DND-41 (cell line): ENCODE measurements at regions not wholly inside any gene's neighbourhood (a gene's known extent, or its start where the extent isn't known, plus 50 kb on each side); places are given as distances from the start of the nearest gene placed in this dataset.

Source experiments
- ATAC-seq: fragments of 200-7000 bp; cut with Tn5 transposase; 3 replicates; pipeline ENCODE4 v1.9.1; 2021; ENCODE audit warnings: low read depth; ENCODE audit not compliant: insufficient read depth
- DNase-seq: peaks from one replicate; pipeline ENCODE4 v3.0.0-alpha.2; 2020
- H2AFZ ChIP-seq: 2 replicates; pipeline ENCODE4 v1.6.0; 2012; ENCODE audit warnings: low read depth, low read length
- H3K27ac ChIP-seq: 2 replicates; pipeline ENCODE4 v1.5.1; 2012; ENCODE audit warnings: low read length, inconsistent platforms
- H3K27me3 ChIP-seq: fragments of 200-600 bp; sonication (generic); 2 replicates; pipeline ENCODE4 v1.6.0; 2012; ENCODE audit warnings: low read length, mild to moderate bottlenecking, inconsistent platforms; ENCODE audit not compliant: insufficient read depth, poor library complexity
- H3K36me3 ChIP-seq: 2 replicates; pipeline ENCODE4 v1.5.1; 2012; ENCODE audit warnings: low read length, inconsistent platforms; ENCODE audit not compliant: insufficient read depth
- H3K4me1 ChIP-seq: 2 replicates; pipeline ENCODE4 v1.5.1; 2012; ENCODE audit warnings: mild to moderate bottlenecking, low read length; ENCODE audit not compliant: insufficient read depth
- H3K4me2 ChIP-seq: 2 replicates; pipeline ENCODE4 v1.6.0; 2012; ENCODE audit warnings: mild to moderate bottlenecking, moderate library complexity, low read length, inconsistent platforms; ENCODE audit not compliant: insufficient read depth
- H3K4me3 ChIP-seq, 2 experiments: fragments of 200-600 bp in 1 of 2; shearing (Covaris generic) in 1 of 2; 2 replicates each; pipeline ENCODE4 v1.5.1; 2012 to 2016; ENCODE audit warnings: inconsistent platforms in 2 of 2, low read length in 2 of 2, mild to moderate bottlenecking in 2 of 2, low read depth in 1 of 2, moderate library complexity in 1 of 2
- H3K79me2 ChIP-seq: 2 replicates; pipeline ENCODE4 v1.6.0; 2012; ENCODE audit warnings: low read length, inconsistent platforms; ENCODE audit not compliant: insufficient read depth
- H3K9ac ChIP-seq: 2 replicates; pipeline ENCODE4 v1.6.0; 2012; ENCODE audit warnings: low read depth, mild to moderate bottlenecking, inconsistent platforms, low read length, moderate library complexity
- H3K9me3 ChIP-seq: 2 replicates; pipeline ENCODE4 v1.5.1; 2012; ENCODE audit warnings: low read length, moderate library complexity, mild to moderate bottlenecking, inconsistent platforms; ENCODE audit not compliant: insufficient read depth, severe bottlenecking
- H4K20me1 ChIP-seq: 2 replicates; pipeline ENCODE4 v1.6.0; 2012; ENCODE audit warnings: low read length; ENCODE audit not compliant: insufficient read depth
- EZH2 ChIP-seq: IDR thresholded peaks from 3 replicates; pipeline ENCODE4 v1.6.1; 2012; ENCODE audit warnings: borderline replicate concordance, low read depth, mild to moderate bottlenecking, moderate library complexity, low read length, inconsistent platforms; ENCODE audit not compliant: severe bottlenecking
- TF ChIP-seq, protein P1 (sequence below): IDR thresholded peaks from 2 replicates; pipeline ENCODE4 v1.5.1; 2012; ENCODE audit warnings: borderline replicate concordance, low read length, moderate library complexity, mild to moderate bottlenecking; ENCODE audit not compliant: poor library complexity, severe bottlenecking; ENCODE audit errors: extremely low read depth

DNA sequence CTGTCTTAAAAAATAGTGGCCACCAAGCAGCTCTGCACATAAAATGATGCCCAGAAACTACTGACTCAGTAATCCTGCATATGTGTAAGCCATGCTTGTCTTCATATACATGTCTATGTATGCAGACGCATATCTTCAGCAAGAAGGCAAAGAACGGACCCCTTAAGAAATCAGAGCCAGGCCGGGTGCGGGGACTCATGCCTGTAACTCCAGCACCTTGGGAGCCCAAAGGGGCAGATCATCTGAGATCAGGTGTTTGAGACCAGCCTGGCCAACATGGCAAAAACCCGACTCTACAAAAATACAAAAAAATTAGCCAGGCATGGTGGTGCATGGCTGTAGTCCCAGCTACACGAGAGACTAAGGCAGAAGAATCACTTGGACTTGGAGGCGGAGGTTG lies 295.0 kb downstream of the TCERG1L start:
- Histone ChIP-seq H3K27me3 (no peaks in the 10 kb centered on the region), H3K4me2 (no peak overlapping the region), H3K9ac (no peak overlapping the region), H3K4me1 (no peaks in the 10 kb centered on the region), H3K9me3 (no peaks in the 10 kb centered on the region), H3K36me3 (no peaks in the 10 kb centered on the region), H3K4me3 (no peak overlapping the region), H3K79me2 (no peaks in the 10 kb centered on the region), H2AFZ (no peak overlapping the region), H3K27ac (no peak overlapping the region), H4K20me1 (no peaks in the 10 kb centered on the region)
- DNase-seq (no peak), ATAC-seq (no peak)
- no peak for TF ChIP-seq EZH2
- TF ChIP-seq, protein P1, sequence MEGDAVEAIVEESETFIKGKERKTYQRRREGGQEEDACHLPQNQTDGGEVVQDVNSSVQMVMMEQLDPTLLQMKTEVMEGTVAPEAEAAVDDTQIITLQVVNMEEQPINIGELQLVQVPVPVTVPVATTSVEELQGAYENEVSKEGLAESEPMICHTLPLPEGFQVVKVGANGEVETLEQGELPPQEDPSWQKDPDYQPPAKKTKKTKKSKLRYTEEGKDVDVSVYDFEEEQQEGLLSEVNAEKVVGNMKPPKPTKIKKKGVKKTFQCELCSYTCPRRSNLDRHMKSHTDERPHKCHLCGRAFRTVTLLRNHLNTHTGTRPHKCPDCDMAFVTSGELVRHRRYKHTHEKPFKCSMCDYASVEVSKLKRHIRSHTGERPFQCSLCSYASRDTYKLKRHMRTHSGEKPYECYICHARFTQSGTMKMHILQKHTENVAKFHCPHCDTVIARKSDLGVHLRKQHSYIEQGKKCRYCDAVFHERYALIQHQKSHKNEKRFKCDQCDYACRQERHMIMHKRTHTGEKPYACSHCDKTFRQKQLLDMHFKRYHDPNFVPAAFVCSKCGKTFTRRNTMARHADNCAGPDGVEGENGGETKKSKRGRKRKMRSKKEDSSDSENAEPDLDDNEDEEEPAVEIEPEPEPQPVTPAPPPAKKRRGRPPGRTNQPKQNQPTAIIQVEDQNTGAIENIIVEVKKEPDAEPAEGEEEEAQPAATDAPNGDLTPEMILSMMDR: no peak

DNA sequence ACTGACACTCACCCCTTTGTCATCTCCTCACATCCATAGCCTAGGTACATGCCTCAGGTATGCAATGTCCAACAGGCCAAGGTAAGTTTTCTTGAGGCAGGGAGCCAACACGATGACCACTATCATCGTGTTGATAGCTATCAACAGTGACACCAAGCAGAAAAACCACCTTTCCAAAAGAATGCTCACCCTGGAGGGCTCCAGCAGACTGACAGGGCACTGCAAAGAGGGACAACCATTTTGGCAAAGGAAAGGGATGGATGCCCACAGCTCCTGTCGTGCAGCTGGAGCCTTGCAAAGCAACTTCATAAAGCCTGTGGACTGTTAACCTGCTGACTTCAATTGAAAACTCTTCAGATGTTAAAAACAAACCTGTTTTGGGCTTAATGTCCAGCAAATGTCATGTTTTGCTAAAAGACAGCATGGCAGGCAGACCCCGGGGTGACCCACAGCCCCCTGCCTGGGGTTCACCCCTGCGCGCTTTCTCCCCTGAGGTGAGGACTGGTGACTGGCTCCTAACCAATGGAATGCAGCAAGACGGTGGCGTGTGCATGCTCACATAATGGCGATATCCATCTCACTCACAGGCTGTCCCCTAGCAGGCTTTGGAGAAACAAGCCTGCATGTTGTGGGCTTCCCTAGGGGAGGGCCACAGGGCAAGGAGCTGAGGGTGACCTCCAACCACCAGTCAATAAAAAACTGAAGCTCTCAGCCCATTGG lies 293.8 kb downstream of the TCERG1L start:
- H3K4me2 ChIP-seq: no peak overlapping the region
- H3K27ac ChIP-seq: no peak overlapping the region
- TF ChIP-seq EZH2: no peak
- TF ChIP-seq, protein P1: no peak
- no peaks in the 10 kb centered on the region for H4K20me1 ChIP-seq
- DNase-seq: no peak
- no peak overlapping the region for H3K4me3 ChIP-seq
- H2AFZ ChIP-seq: no peak overlapping the region
- no peaks in the 10 kb centered on the region for H3K79me2 ChIP-seq
- H3K27me3 ChIP-seq: no peaks in the 10 kb centered on the region
- H3K36me3 ChIP-seq: no peaks in the 10 kb centered on the region
- no peak for ATAC-seq
- no peaks in the 10 kb centered on the region for H3K4me1 ChIP-seq
- no peak overlapping the region for H3K9ac ChIP-seq
- no peaks in the 10 kb centered on the region for H3K9me3 ChIP-seq

DNA sequence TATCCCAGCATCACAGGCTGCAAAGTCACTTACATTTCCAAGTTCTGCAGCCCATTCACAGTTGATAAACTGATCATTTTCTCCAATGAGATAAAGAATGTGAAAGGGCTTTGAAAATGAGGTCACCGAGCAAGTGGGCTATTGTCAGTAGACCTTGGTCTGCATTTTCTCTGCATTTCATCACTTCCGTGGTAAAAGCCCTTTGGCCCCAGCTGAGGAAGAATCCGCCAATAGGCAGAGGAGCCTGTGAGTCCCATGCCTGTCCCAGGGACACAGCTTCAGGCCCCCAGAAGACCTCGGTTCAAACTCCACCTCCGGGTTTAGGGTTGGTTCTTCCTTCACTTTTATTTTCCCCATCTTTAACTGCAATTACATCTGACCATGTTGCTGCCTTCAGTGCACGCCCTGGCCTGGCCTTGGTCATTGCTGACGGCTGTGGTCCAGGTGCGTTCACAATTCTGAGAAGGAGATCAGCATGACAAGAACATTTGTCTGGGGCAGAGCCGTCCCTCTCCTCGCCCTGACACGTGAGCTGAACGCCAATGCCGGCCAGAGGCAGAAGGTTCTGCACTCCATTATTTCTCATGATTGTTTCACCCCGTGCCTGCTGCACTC lies 292.5 kb downstream of the TCERG1L start:
- Histone ChIP-seq H3K4me3 (no peak overlapping the region), H3K4me1 (no peaks in the 10 kb centered on the region), H3K9ac (no peak overlapping the region), H3K36me3 (no peaks in the 10 kb centered on the region), H3K9me3 (no peaks in the 10 kb centered on the region), H3K4me2 (no peak overlapping the region), H4K20me1 (no peaks in the 10 kb centered on the region), H3K79me2 (no peaks in the 10 kb centered on the region), H3K27me3 (no peaks in the 10 kb centered on the region), H2AFZ (no peak overlapping the region), H3K27ac (no peak overlapping the region)
- DNase-seq (no peak), ATAC-seq (no peak)
- TF ChIP-seq, protein P1: no peak
- TF ChIP-seq EZH2: no peak
